HG03066 (cell line): ENCODE measurements at regions not wholly inside any gene's neighbourhood (a gene's known extent, or its start where the extent isn't known, plus 50 kb on each side); places are given as distances from the start of the nearest gene placed in this dataset.

Experiments used
- ATAC-seq: cut with Tn5 transposase; IDR thresholded peaks from one replicate; pipeline ENCODE4 v1.9.1; 2021; ENCODE audit warnings: low read depth; ENCODE audit not compliant: unreplicated experiment

DNA sequence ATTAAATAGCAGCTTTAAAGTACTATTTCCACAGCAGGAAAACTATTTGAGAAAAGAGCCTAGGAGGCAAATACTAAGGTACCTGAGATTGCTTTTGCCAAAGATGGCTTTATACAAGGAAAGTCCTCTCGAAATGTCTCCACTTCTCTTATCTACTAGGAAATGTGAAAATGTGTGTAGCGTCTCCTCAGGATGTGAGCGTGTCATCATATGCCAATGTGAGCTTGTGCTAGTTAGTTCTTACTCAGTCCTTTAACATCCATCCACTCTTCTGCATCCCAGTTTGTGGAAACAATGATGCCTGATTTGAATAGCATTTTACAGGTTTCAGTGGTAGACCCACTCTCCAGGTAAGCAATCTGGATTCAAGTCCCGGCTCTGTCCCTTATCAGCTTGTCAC, 421.0 kb downstream of the DYNC2H1 start:
- ATAC-seq = no peak

DNA sequence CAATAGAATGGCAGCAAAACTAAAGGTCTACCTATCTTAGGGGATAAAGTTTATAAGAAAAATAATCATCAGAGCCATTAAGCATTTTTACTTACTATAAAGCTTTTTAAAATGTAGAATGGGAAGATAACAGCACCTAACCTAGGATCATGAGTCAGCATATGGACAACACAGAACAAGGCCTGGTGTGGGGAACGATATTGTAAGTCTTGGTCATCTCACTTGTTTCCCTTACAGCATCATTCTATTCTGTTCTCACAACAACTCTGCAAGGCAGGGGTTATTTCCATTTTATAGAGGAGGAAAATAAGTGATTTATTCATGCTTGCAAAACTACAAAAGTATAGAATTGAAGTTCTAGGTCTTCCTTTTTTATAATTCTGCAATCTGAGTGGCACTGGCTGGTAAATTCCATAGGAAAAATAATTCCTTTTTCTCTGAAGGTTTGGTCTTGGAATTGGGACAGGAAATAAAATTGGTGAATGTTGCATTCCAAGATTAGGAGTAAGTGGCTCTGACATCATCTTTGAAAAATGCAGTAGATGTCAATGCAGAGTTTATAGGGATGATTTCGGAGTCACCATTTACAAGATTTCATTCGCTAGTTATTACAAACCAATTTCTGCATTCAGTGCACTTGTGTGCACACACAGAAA, 423.0 kb downstream of the DYNC2H1 start:
- ATAC-seq = no peak

DNA sequence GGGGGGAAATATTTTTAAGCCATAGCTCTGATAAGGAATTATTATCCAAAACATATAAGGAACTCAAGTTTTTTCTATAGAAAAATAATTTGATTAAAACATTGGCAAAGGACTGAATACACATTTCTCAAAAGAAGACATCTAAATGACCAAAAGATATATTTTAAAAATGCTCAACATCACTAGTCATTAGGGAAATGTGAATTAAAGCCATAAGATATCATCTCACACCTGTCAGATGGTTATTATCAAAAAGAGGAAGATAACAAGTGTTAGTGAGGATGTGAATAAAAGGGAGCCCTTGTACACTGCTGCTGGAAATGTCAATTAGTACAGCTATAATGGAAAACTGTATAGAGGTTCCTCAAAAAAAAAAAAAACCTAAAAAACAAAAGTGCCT, 425.0 kb downstream of the DYNC2H1 start:
- ATAC-seq = no peak

DNA sequence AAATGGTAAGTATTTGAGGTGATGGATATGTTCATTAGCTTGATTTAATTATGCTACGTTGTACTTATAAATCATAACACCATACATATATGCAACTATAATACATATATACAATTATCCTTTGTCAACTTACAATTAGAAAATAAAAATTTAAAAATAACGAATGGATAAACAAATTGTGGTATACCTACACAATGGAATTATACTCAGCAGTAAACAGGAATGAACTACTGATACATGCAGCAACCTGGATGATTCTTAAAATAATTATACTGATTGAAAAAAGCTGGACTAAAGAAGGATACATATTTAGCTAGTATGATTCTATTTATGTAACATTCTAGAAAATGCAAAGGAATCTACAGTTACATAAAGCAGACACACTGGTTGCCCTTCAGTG, 425.7 kb downstream of the DYNC2H1 start:
- no peak for ATAC-seq

DNA sequence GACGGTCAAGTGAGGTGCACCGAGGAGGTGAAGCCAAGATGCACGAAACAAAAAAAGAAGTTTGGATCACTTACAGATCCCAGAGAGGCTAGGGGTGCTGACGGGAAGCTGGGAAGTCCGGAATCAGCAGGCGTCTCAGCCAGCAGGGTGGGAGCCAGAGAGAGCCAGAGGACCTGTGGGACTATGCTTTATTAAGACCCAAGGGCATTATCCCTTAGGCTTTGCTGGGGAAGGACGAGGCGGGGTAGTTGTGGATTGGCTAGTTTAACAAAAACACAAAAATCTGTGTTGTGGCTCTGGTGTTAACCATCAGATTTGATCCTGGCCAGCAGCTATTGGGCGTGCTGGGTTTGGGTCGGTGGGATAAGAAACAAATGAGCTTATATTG, 427.1 kb downstream of the DYNC2H1 start:
- ATAC-seq = no peak

DNA sequence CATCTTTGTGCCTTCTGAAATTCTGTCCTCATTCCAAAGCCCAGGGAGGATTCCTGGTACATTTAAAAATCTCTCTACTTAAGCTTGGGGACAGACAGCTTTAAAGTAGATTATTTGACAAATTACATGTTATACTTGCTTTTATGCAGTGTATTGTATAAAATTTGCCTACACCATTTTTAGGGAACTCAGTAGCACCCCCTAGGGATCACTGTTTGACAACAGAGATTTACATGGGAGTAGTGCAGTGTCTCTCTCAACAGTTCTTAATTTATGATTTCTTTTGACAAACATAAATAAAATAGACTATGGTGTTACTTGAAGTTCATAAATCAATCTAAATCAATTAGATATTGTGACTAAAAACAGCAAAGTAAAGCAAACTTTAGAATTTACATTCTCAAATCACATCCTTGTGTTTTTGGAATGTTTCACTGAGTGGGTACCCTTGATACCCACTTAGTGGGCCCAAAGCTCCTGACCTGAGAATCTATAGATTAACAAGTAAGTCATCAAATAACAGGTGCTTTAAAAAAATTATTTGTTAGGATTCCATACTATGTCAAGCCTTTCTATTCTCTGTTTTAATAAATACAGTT, 428.8 kb downstream of the DYNC2H1 start:
- no peak for ATAC-seq

DNA sequence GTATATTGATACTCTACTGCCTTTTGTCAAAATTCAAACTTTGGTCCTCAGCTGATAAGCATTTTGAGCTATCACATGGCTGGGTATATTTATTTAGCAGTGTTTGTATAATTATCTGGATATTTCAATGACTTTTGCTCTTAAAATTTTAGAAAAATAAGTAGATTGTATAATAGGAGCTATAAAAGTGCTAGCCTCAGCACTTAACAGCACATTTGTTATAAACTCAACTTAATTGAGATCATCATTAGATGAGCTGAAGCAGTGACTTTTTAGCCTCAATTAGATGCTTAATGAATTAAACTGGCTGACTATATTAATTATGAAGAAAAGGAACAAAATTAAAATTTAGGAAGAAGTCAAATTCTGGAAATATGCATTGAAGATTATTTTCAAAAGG, 429.9 kb downstream of the DYNC2H1 start:
- no peak for ATAC-seq

DNA sequence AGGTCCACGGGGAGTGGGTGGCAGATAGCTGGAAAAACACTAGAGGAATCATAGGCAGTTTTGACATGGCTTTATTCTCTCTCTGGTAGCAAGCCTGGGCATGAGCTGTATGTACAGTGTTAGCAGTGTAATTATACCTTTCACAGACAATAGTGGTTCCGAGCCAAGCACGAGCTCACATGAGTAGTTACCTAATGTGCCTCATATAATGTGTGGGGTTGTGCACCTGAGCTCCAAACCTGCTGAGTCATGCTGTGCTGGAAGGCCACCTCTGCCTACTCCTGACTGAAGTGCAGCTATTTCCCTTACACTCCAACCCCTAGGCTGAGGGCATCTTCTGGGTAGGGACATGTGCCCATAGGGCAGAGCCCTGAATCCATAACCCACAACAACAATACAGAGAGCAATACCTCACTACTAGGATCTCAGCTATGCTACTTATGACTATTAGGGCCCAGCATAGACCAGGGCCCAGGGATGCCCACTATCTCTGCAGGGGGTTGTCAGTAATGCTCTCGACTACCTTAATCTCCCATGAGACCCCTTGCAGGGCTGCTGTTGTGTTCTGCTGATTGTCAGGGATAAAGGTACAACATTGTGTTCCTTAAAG, 432.1 kb downstream of the DYNC2H1 start:
- no peak for ATAC-seq

DNA sequence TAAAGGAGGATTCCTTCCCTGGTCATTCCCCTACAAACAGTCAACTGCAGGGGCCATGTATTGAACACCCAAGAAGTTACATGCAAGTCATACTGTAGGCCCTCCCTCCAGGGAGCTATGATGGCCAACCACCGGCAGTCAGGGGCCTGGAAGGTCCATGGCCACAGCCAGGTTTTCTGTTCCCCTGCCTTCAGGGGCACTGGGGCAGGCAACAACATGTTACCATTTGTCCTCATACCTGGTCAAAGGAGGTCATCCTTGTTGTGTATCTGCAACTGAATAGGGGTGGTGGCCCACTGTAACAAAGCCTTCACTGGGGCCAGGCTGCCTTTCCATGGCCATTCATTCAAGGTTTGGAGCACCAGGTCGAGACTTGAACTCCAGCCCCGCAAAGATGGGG, 433.6 kb downstream of the DYNC2H1 start:
- no peak for ATAC-seq

DNA sequence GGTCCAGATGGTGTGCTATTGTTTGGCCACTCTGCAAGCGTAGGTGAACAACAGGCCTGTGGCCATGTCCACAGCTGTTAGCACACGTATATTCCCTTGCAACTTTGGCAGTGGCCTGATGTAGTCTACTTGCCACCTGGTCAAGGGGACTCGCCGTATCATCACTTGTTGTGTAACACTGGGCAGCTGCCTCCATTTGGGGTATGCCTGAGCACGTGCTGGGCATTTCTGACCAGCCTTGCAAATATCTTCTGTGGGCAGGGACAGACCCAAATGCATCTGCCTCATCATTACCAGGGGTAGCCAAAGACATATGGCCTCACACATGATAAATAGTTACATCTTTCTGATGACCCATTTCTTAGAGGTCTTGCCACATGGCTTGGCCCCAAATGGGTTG, 434.2 kb downstream of the DYNC2H1 start:
- no peak for ATAC-seq

DNA sequence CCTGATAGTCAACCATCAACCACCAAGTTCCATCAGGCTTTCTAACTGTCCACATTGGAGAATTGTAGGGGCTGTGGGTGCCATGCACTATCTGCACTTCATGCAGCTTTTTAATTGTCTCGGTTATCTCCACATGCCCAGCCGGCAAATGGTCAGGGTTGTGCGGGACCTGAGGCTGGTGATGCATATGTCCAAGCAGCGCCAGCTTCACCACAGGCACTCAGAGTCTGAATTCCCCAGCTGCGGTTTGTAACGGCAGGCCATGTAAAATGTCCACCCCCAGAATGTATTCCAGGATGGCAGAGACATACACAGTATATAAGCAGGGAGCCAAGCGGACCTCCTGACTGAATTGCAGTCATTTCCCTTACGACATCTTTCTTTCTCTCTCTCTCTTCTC, 435.6 kb downstream of the DYNC2H1 start:
- no peak for ATAC-seq

DNA sequence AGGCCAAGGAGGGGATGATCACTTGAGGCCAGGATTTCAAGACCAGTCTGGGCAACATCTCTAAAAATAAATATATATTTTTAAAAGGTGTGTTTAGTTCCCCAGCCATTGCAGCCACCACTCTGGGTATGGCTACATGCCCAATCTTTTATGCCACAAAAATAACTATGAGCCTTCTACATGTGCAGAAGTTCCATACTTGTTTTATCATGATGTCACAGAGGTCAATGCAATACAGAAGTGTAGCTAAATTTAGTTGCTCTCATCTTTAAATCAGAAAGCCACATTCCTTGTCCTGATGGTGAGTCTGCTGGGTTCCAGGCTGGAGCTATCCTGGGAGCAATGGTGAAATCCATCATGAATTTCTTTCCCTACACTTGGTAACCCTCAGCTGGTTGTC, 436.3 kb downstream of the DYNC2H1 start:
- no peak for ATAC-seq

DNA sequence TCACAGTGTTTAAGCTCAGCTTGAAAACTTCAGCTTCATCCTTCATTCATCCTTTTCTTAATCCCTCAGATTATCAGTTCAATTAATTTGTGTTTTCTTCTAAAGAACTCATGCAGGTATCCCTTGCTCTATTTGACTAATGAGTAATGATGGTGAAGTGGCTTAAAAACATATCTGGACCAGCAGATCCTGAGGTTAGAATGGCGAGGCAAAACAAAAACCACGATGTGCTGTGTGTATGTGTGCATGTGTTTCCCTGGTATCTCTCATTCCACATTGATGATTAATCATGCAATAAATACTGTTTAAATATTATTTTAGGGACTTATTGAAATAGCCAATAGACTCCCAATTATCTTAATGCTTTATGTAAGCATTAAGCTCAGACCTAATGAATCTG, 437.0 kb downstream of the DYNC2H1 start:
- no peak for ATAC-seq

DNA sequence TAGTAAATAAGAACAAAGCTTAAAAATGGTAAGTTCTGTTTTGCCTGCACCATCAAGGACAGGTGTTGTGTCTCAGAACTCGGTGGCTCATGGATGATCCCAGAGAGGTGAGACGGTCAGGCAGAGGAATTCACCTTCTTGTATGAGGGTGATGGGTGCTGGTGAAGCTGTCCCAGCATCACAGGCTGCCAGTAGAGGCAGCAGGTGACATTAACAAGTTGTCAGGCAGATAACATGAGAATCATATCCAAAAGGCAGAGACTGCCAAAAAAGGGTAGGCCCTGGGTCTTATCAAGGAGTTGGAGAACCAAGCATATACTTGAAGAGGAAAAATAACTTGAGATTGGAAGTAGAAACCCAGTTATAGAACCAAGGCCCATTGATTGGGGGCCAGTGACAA, 437.8 kb downstream of the DYNC2H1 start:
- ATAC-seq = no peak

DNA sequence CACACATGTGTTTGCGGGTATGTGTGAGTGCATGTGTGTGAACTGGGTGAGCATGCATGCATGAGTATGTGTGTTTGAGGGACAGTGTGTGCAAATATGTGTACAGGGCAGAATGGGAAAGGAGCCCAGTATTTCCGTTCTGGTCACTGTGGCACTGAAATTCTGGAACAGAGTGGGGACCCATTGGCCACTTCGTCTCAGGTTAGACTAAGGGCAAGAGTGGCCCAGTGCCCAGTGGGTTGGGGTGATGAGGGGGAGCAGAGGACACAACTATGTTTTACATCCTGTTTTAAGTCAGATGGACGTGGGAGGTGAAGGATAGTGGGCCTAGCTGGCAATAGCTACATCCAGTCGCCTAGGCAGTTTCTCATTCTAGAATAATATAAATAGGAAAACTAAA, 438.5 kb downstream of the DYNC2H1 start:
- no peak for ATAC-seq

DNA sequence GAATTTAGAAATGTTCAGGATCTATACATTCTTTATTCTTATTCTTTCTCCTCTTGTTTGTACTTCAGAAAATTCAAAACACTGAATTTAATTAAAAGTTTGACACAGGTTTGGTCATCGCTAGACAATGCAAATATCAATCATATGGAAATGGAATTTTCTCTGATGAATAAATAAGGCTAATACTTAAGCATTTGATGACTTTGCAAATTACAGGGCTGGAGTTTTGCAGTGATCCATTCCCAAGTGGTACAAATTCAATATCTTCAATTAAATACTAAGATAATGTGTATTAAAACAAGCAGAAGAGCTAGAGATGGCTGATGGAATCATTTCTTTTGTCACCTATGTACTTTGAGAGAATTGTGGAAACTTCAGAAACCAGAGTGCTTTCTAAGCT, 439.6 kb downstream of the DYNC2H1 start:
- ATAC-seq = no peak

DNA sequence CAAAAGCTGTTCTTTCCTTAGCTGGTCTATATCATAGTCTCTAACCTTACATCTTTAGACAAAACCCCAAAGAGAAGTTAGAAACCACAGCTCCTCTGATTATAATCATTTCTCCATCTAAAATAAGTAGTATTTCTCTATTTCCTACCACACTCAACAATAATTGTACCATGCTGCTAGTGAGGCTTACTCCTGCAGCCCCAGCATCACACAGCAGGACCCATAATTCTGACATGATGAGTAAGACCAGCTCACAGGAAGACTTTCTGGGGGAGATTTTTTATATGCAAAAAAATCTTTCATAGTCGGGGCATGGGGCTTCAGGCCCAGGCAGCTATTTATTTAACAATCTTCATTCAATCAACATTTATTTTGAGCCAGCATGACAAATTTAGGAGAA, 441.6 kb downstream of the DYNC2H1 start:
- no peak for ATAC-seq

DNA sequence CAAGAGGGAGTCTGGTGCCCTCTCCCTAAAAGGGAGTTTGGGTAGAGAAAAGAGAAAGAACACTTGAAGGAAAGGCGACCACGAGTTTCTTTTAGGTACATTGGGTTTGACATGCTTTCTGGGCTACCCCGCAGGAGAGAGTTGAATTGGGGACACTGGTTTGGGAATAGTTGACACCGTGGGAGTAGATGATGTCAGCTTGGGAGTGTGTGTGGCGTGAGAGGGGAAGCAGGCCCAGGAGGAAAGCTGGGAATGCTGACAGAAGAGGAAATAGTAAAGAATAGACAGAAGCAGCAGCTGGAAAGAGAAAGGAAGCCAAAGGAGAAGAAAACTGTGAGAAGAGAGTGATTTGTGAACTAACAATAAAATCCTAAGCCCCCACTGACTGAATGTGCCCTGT, 442.9 kb downstream of the DYNC2H1 start:
- ATAC-seq = no peak

DNA sequence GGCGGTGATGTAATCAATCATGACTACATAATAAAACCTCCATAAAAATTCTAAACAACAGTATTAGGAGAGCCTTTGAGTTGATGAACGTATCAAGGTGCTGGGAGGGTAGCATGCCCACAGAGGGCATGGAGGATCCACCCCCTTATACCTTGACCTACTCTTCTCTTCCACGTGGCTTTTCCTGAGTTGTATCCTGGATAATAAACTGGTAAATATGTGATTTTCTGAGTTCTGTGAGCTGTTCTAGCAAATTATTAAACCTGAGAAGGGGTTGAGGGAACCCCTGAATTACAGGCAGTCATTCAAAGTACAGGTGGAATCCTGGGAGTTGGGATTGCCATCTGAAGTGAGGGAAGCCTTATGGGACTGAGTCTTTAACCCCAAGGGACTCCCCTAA, 446.9 kb downstream of the DYNC2H1 start:
- no peak for ATAC-seq

DNA sequence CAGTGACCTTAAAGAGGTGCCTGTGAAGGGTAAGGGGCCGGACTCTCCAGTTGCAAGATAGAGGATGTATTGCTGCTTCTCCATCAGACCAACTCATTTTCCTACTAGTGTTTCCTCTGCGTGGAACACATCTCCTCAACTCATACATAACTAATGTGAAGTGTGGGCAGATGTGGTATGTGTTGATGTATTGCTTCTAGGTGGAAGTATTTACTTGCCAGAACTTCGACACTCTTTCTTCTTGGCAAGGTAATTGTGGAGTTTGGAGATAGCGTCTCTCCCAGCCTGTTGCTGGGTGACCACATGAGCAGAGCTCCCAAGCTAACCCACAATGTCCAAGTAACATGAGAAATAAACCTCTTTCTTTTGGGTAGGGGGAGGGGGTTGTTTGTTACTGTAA, 456.9 kb downstream of the DYNC2H1 start:
- no peak for ATAC-seq

DNA sequence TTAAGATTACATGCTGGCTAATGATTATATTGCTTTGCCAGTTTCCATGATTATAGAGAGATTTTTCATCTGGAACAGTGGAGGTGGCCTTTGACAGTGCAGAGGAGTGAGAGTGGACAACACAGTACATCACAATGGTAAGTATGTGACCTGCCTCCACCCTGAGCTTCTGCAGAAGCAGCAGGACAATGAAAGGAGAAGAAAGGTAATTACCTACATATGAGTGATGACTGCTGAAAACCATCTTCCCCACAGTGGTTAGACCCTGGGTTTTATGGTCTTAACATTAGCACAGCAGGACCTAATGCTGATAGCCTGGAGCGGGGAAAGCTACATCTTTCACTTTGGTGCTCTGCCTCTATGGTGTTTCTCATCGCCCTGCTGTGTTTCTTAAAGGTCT, 454.7 kb upstream of the DDI1 start:
- ATAC-seq = no peak

DNA sequence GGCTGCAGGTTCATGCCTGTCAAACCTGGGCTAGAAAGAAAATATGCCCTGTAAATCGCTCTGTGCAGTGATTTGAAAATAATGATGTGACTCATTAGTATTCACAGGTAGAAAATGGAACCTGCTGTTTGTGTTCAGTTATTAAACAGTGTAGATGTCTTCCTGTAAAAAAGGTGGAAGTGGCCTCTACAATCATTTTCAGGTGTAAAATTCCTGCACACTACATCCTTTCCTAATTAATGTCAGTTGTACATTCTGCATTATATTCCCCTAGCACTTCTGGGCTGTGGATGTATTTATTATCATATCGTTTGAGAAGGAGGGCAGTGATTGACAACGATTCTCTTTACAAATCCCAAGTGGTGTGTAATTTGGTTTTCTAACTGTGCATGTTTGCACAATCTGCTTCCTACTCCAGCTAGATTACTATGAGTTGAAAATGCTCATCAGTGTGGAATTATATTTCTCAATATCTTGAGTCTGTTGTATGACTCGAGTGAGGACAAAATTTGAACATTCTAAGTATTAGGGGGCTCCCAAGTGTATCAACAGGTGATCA, 454.0 kb upstream of the DDI1 start:
- ATAC-seq = no peak
